ENCODE measurements at regions not wholly inside any gene's neighbourhood (a gene's known extent, or its start where the extent isn't known, plus 50 kb on each side); places are given as distances from the start of the nearest gene placed in this dataset.
"Not testable (repeated sequence)": the region's sequence is repeated elsewhere in the genome, so short reads cannot be mapped to it uniquely, and the experiment has no call there.

GRCh38 chr15:20288800-20289537 is 252.6 kb downstream of the GOLGA6L6 start:
- H4K5ac ChIP-seq (ENCODE audit: insufficient read length, low read depth, low read length); H4K8ac ChIP-seq (ENCODE audit: extremely low read depth, insufficient read depth, low read length); DNase-seq (ENCODE audit: low read depth in 1 of 2, low spot score in 2 of 2); H2AK5ac ChIP-seq (ENCODE audit: low read depth, low read length); H2BK120ac ChIP-seq (replicated peaks; ENCODE audit: low read depth, low read length); FAIRE-seq; H3K79me2 ChIP-seq (ENCODE audit: control insufficient read depth in 1 of 2, insufficient read depth in 2 of 2, low read length in 2 of 2); H4K91ac ChIP-seq (replicated peaks; ENCODE audit: insufficient read length, low read length); H3K4me2 ChIP-seq (ENCODE audit: insufficient read depth in 1 of 2, low read depth in 2 of 2, low read length in 2 of 2); H3K4me1 ChIP-seq (replicated peaks in 1 of 4; ENCODE audit: control insufficient read depth in 3 of 4, insufficient read depth in 4 of 4, low read length in 3 of 4); H3K36me3 ChIP-seq (ENCODE audit: control insufficient read depth in 2 of 4, insufficient read depth in 4 of 4, low read length in 3 of 4); H3K9ac ChIP-seq (replicated peaks in 1 of 4; ENCODE audit: extremely low read depth in 1 of 4, low read depth in 3 of 4, low read length in 3 of 4); H3K27me3 ChIP-seq (replicated peaks in 1 of 4; ENCODE audit: control insufficient read depth in 3 of 4, extremely low read depth in 1 of 4, insufficient read depth in 3 of 4, low read length in 3 of 4); POLR2A ChIA-PET (ENCODE audit: partially characterized antibody); H3K23me2 ChIP-seq (ENCODE audit: low read depth, low read length); H3K23ac ChIP-seq (ENCODE audit: insufficient read length); H3K18ac ChIP-seq (ENCODE audit: extremely low read depth, low read length); H3K56ac ChIP-seq (replicated peaks; ENCODE audit: insufficient read length, low read depth, low read length); H3K27ac ChIP-seq (ENCODE audit: low read depth, low read length); H3K79me1 ChIP-seq (ENCODE audit: low read depth, low read length); H2BK20ac ChIP-seq (ENCODE audit: low read length); H2BK12ac ChIP-seq (ENCODE audit: low read depth, low read length); H2BK15ac ChIP-seq (ENCODE audit: low read length); H4K20me1 ChIP-seq (replicated peaks in 1 of 2; ENCODE audit: control insufficient read depth in 1 of 2, insufficient read depth in 2 of 2, low read length in 2 of 2); CTCF ChIA-PET (ENCODE audit: partially characterized antibody); H3K14ac ChIP-seq (ENCODE audit: insufficient read length); H3K4me3 ChIP-seq (ENCODE audit: extremely low read depth in 1 of 4, insufficient read depth in 2 of 4, low read depth in 3 of 4, low read length in 4 of 4); H2BK5ac ChIP-seq (ENCODE audit: low read depth, low read length); H3K4ac ChIP-seq (replicated peaks; ENCODE audit: insufficient read length, low read depth, low read length); H2AFZ ChIP-seq (ENCODE audit: low read length): not testable (repeated sequence)
- 84% methylated on average over 7 of the region's 8 CpGs; no CpG with 5 or more reads in 1 of the 2 experiments for WGBS, 2 experiments (ENCODE audit: extremely low coverage in 1 of 2, insufficient coverage in 1 of 2, insufficient read length in 1 of 2, insufficient replicate concordance in 2 of 2, low coverage in 1 of 2, low lambda C conversion rate in 2 of 2, missing lambda C conversion rate in 1 of 2)
- H3K9me3 ChIP-seq (ENCODE audit: insufficient read depth in 2 of 2, low read depth in 1 of 2, low read length in 1 of 2), result peaks cover 13 to 43% of the 10 kb centered on the region in 2 experiments

- H3K79me1 ChIP-seq (ENCODE audit: low read depth, low read length); H2BK5ac ChIP-seq (ENCODE audit: low read depth, low read length); CTCF ChIA-PET (ENCODE audit: partially characterized antibody); H4K8ac ChIP-seq (ENCODE audit: extremely low read depth, insufficient read depth, low read length); H3K36me3 ChIP-seq (ENCODE audit: control insufficient read depth in 2 of 4, insufficient read depth in 4 of 4, low read length in 3 of 4); H2AFZ ChIP-seq (ENCODE audit: low read length); H3K27ac ChIP-seq (ENCODE audit: low read depth, low read length); POLR2A ChIA-PET (ENCODE audit: partially characterized antibody); H3K23me2 ChIP-seq (ENCODE audit: low read depth, low read length); H4K5ac ChIP-seq (ENCODE audit: insufficient read length, low read depth, low read length); H2BK12ac ChIP-seq (ENCODE audit: low read depth, low read length); H3K56ac ChIP-seq (replicated peaks; ENCODE audit: insufficient read length, low read depth, low read length); H3K9ac ChIP-seq (replicated peaks in 1 of 4; ENCODE audit: extremely low read depth in 1 of 4, low read depth in 3 of 4, low read length in 3 of 4); H4K20me1 ChIP-seq (replicated peaks in 1 of 2; ENCODE audit: control insufficient read depth in 1 of 2, insufficient read depth in 2 of 2, low read length in 2 of 2); H2BK15ac ChIP-seq (ENCODE audit: low read length); FAIRE-seq; DNase-seq (ENCODE audit: low read depth in 1 of 2, low spot score in 2 of 2); H3K4me2 ChIP-seq (ENCODE audit: insufficient read depth in 1 of 2, low read depth in 2 of 2, low read length in 2 of 2); H4K91ac ChIP-seq (replicated peaks; ENCODE audit: insufficient read length, low read length); H2BK120ac ChIP-seq (replicated peaks; ENCODE audit: low read depth, low read length); H3K4me1 ChIP-seq (replicated peaks in 1 of 4; ENCODE audit: control insufficient read depth in 3 of 4, insufficient read depth in 4 of 4, low read length in 3 of 4); H3K79me2 ChIP-seq (ENCODE audit: control insufficient read depth in 1 of 2, insufficient read depth in 2 of 2, low read length in 2 of 2); H3K4ac ChIP-seq (replicated peaks; ENCODE audit: insufficient read length, low read depth, low read length); H3K14ac ChIP-seq (ENCODE audit: insufficient read length); H3K4me3 ChIP-seq (ENCODE audit: extremely low read depth in 1 of 4, insufficient read depth in 2 of 4, low read depth in 3 of 4, low read length in 4 of 4); H3K23ac ChIP-seq (ENCODE audit: insufficient read length); H3K18ac ChIP-seq (ENCODE audit: extremely low read depth, low read length); H2BK20ac ChIP-seq (ENCODE audit: low read length); H3K27me3 ChIP-seq (replicated peaks in 1 of 4; ENCODE audit: control insufficient read depth in 3 of 4, extremely low read depth in 1 of 4, insufficient read depth in 3 of 4, low read length in 3 of 4); H2AK5ac ChIP-seq (ENCODE audit: low read depth, low read length): not testable (repeated sequence)
- 83% methylated on average over 1 of the region's 2 CpGs; no CpG with 5 or more reads in 1 of the 2 experiments for WGBS, 2 experiments (ENCODE audit: extremely low coverage in 1 of 2, insufficient coverage in 1 of 2, insufficient read length in 1 of 2, insufficient replicate concordance in 2 of 2, low coverage in 1 of 2, low lambda C conversion rate in 2 of 2, missing lambda C conversion rate in 1 of 2)
- H3K9me3 ChIP-seq (ENCODE audit: insufficient read depth in 2 of 2, low read depth in 1 of 2, low read length in 1 of 2), result peaks cover 10 to 48% of the 10 kb centered on the region in 2 experiments; a peak in 3 of 4 replicates
These were observed 255.0 kb downstream of the GOLGA6L6 start for GRCh38 chr15:20286559-20286958.
